ENCODE measurements at regions not wholly inside any gene's neighbourhood (a gene's known extent, or its start where the extent isn't known, plus 50 kb on each side); places are given as distances from the start of the nearest gene placed in this dataset.

- TF ChIP-seq POLR2AphosphoS5 (IDR thresholded peaks at IDR 0.05; ENCODE audit: low read depth, low read length) (no peak), POLR2A (IDR thresholded peaks at IDR 0.05; ENCODE audit: low read depth, low read length) (no peak), TAF1 (IDR thresholded peaks at IDR 0.05; ENCODE audit: borderline replicate concordance, low read depth, low read length) (no peak)
These were observed 284.0 kb upstream of the CWC22 start for GRCh38 chr2:180291060-180291459.
